ENCODE measurements at regions not wholly inside any gene's neighbourhood (a gene's known extent, or its start where the extent isn't known, plus 50 kb on each side); places are given as distances from the start of the nearest gene placed in this dataset.

GRCh38 chr4:175875993-175876771, 64.1 kb upstream of the GPM6A start:
- TF ChIP-seq CTCF (IDR thresholded peaks at IDR 0.05; ENCODE audit: extremely low read depth in 1 of 2, insufficient read depth in 1 of 2, low read depth in 1 of 2, low read length in 2 of 2) (no peak), EZH2 (IDR thresholded peaks at IDR 0.05; ENCODE audit: borderline replicate concordance, low read depth, low read length, severe bottlenecking) (no peak), MYC (IDR thresholded peaks at IDR 0.05; ENCODE audit: low read depth, low read length) (no peak), POLR2AphosphoS5 (IDR thresholded peaks at IDR 0.05; ENCODE audit: insufficient read depth, low read depth, low read length) (no peak), POLR2A (IDR thresholded peaks at IDR 0.05; ENCODE audit: low read depth, low read length) (no peak), FOS (IDR thresholded peaks at IDR 0.05; ENCODE audit: borderline replicate concordance, insufficient read depth, low read length) (no peak), GATA2 (IDR thresholded peaks at IDR 0.05; ENCODE audit: insufficient read depth, insufficient read length, low read depth, low read length) (no peak), JUN (IDR thresholded peaks at IDR 0.05; ENCODE audit: borderline replicate concordance, insufficient read depth, insufficient read length, low read depth) (no peak), MAX (IDR thresholded peaks at IDR 0.05; ENCODE audit: insufficient read depth, insufficient read length) (no peak)
